Neural cell (in vitro differentiated cells): ENCODE measurements at regions not wholly inside any gene's neighbourhood (a gene's known extent, or its start where the extent isn't known, plus 50 kb on each side); places are given as distances from the start of the nearest gene placed in this dataset.

Source experiments
- H2AFZ ChIP-seq: fragments of 200-600, 300-800 bp; sonication (generic), shearing (Covaris generic); 2 replicates; pipeline ENCODE4 v1.6.0; 2014; ENCODE audit warnings: low read depth, mild to moderate bottlenecking, antibody characterized with exemption, low read length, moderate library complexity
- H3F3A ChIP-seq: fragments of 200-600 bp; shearing (Covaris generic); 2 replicates; pipeline ENCODE4 v1.6.1; 2016; ENCODE audit warnings: mild to moderate bottlenecking, moderate library complexity, mixed read lengths, antibody characterized with exemption, low read length; ENCODE audit not compliant: insufficient read depth, poor library complexity, severe bottlenecking
- H3K27ac ChIP-seq: fragments of 200-600, 300-800 bp; sonication (generic), shearing (Covaris generic); 2 replicates; pipeline ENCODE4 v1.5.1; 2014; ENCODE audit warnings: mild to moderate bottlenecking, low read length, moderate library complexity
- H3K27me3 ChIP-seq: fragments of 300-800, 200-600 bp; sonication (generic), shearing (Covaris generic); 2 replicates; pipeline ENCODE4 v1.6.0; 2014; ENCODE audit warnings: mild to moderate bottlenecking, low read depth, low read length, moderate library complexity; ENCODE audit not compliant: insufficient read depth
- H3K36me3 ChIP-seq: fragments of 300-800, 200-600 bp; sonication (generic), shearing (Covaris generic); 2 replicates; pipeline ENCODE4 v1.5.1; 2014; ENCODE audit warnings: mild to moderate bottlenecking, antibody characterized with exemption, low read length, moderate library complexity; ENCODE audit not compliant: insufficient read depth
- H3K4me2 ChIP-seq: fragments of 300-800, 200-600 bp; sonication (generic), shearing (Covaris generic); 2 replicates; pipeline ENCODE4 v1.6.0; 2014; ENCODE audit warnings: mild to moderate bottlenecking, low read length
- H3K4me3 ChIP-seq: fragments of 300-800, 200-600 bp; sonication (generic), shearing (Covaris generic); 2 replicates; pipeline ENCODE4 v1.5.1; 2014; ENCODE audit warnings: mild to moderate bottlenecking, low read length, moderate library complexity
- H3K79me2 ChIP-seq: fragments of 200-600 bp; shearing (Covaris generic); replicated peaks from 2 replicates; pipeline ENCODE4 v1.6.0; 2014; ENCODE audit warnings: mild to moderate bottlenecking, low read length, moderate library complexity; ENCODE audit not compliant: insufficient read depth
- H3K9ac ChIP-seq: fragments of 300-800, 200-600 bp; sonication (generic), shearing (Covaris generic); 2 replicates; pipeline ENCODE4 v1.6.1; 2016; ENCODE audit warnings: mild to moderate bottlenecking, low read length, mixed read lengths
- H3K9me2 ChIP-seq: fragments of 200-600 bp; shearing (Covaris generic); 2 replicates; pipeline ENCODE4 v1.6.1; 2016; ENCODE audit warnings: mild to moderate bottlenecking, low read length, mixed read lengths; ENCODE audit not compliant: insufficient read depth
- H3K9me3 ChIP-seq: fragments of 200-600, 300-800 bp; sonication (generic), shearing (Covaris generic); 2 replicates; pipeline ENCODE4 v1.6.1; 2016; ENCODE audit warnings: mild to moderate bottlenecking, mixed run types, low read length, moderate library complexity, mixed read lengths
- H4K20me1 ChIP-seq: fragments of 200-600 bp; shearing (Covaris generic); 2 replicates; pipeline ENCODE4 v1.6.1; 2016; ENCODE audit warnings: mild to moderate bottlenecking, mixed run types; ENCODE audit not compliant: insufficient read depth
- CTCF ChIP-seq: fragments of 450-650 bp; IDR thresholded peaks from 2 replicates; pipeline ENCODE4 v1.5.1; 2014; ENCODE audit warnings: antibody characterized with exemption, mild to moderate bottlenecking, moderate library complexity; ENCODE audit not compliant: poor library complexity, severe bottlenecking
- EP300 ChIP-seq: fragments of 450-650 bp; conservative IDR thresholded peaks from 2 replicates; pipeline ENCODE4 v1.6.1; 2014; ENCODE audit warnings: antibody characterized with exemption, mild to moderate bottlenecking, moderate library complexity; ENCODE audit not compliant: poor library complexity, severe bottlenecking
- EZH2 ChIP-seq: fragments of 200-600, 300-800 bp; shearing (Covaris generic), sonication (generic); IDR thresholded peaks from 2 replicates; pipeline ENCODE4 v1.6.1; 2014; ENCODE audit warnings: antibody characterized with exemption, low read length, borderline replicate concordance, mild to moderate bottlenecking; ENCODE audit not compliant: insufficient read depth, poor library complexity, severe bottlenecking
- MXI1 ChIP-seq: fragments of 450-650 bp; conservative IDR thresholded peaks from 2 replicates; pipeline ENCODE4 v1.6.1; 2014; ENCODE audit warnings: antibody characterized with exemption, mild to moderate bottlenecking; ENCODE audit not compliant: poor library complexity, severe bottlenecking
- POLR2AphosphoS5 ChIP-seq: IDR thresholded peaks from 2 replicates; pipeline ENCODE4 v1.6.1; 2012
- RAD21 ChIP-seq: fragments of 450-650 bp; conservative IDR thresholded peaks from 2 replicates; pipeline ENCODE4 v1.6.1; 2014; ENCODE audit warnings: antibody characterized with exemption, mild to moderate bottlenecking, moderate library complexity
- REST ChIP-seq: IDR thresholded peaks from 2 replicates; pipeline ENCODE4 v1.6.1; 2012; ENCODE audit warnings: borderline replicate concordance
- SMC3 ChIP-seq: fragments of 450-650 bp; conservative IDR thresholded peaks from 2 replicates; pipeline ENCODE4 v1.6.1; 2014; ENCODE audit warnings: antibody characterized with exemption, mild to moderate bottlenecking, moderate library complexity; ENCODE audit not compliant: poor library complexity
- TAF1 ChIP-seq: IDR thresholded peaks from 2 replicates; pipeline ENCODE4 v1.6.1; 2012; ENCODE audit warnings: low read depth

GRCh38 chr5:54717870-54718269, 200.3 kb downstream of the SNX18 start:
- no peak overlapping the region for H2AFZ ChIP-seq
- TF ChIP-seq TAF1, result no peak
- no peak for TF ChIP-seq CTCF
- no peak for TF ChIP-seq MXI1
- TF ChIP-seq EZH2, result no peak
- TF ChIP-seq RAD21, result no peak
- no peak for TF ChIP-seq REST
- no peak for TF ChIP-seq EP300
- TF ChIP-seq POLR2AphosphoS5, result no peak
- no peak for TF ChIP-seq SMC3
- H3K27me3 ChIP-seq, result no peaks in the 10 kb centered on the region
- H3K4me2 ChIP-seq, result no peak overlapping the region
- H3F3A ChIP-seq, result no peaks in the 10 kb centered on the region
- no peaks in the 10 kb centered on the region for H4K20me1 ChIP-seq
- H3K36me3 ChIP-seq, result no peaks in the 10 kb centered on the region
- no peak overlapping the region for H3K9ac ChIP-seq
- H3K79me2 ChIP-seq, result no peaks in the 10 kb centered on the region
- no peak overlapping the region for H3K4me3 ChIP-seq
- no peak overlapping the region for H3K27ac ChIP-seq
- no peaks in the 10 kb centered on the region for H3K9me2 ChIP-seq
- no peaks in the 10 kb centered on the region for H3K9me3 ChIP-seq

- TF ChIP-seq EP300 (no peak), MXI1 (no peak), RAD21 (no peak), EZH2 (no peak), SMC3 (no peak), CTCF (no peak), REST (no peak), POLR2AphosphoS5 (no peak), TAF1 (no peak)
- H3K4me2 ChIP-seq, result no peak overlapping the region
Measured at GRCh38 chr5:54717459-54717858, 199.9 kb downstream of the SNX18 start.

More at GRCh38 chr5:54717459-54717858, 199.9 kb downstream of the SNX18 start:
- no peak overlapping the region for H3K27ac ChIP-seq
- H3K79me2 ChIP-seq, result no peaks in the 10 kb centered on the region
- no peaks in the 10 kb centered on the region for H3F3A ChIP-seq
- no peak overlapping the region for H2AFZ ChIP-seq
- no peaks in the 10 kb centered on the region for H3K9me3 ChIP-seq
- H3K9me2 ChIP-seq, result no peaks in the 10 kb centered on the region
- no peaks in the 10 kb centered on the region for H3K27me3 ChIP-seq
- no peaks in the 10 kb centered on the region for H4K20me1 ChIP-seq
- no peak overlapping the region for H3K9ac ChIP-seq
- no peaks in the 10 kb centered on the region for H3K36me3 ChIP-seq
- H3K4me3 ChIP-seq, result no peak overlapping the region
